ENCODE measurements at regions not wholly inside any gene's neighbourhood (a gene's known extent, or its start where the extent isn't known, plus 50 kb on each side); places are given as distances from the start of the nearest gene placed in this dataset.

DNA sequence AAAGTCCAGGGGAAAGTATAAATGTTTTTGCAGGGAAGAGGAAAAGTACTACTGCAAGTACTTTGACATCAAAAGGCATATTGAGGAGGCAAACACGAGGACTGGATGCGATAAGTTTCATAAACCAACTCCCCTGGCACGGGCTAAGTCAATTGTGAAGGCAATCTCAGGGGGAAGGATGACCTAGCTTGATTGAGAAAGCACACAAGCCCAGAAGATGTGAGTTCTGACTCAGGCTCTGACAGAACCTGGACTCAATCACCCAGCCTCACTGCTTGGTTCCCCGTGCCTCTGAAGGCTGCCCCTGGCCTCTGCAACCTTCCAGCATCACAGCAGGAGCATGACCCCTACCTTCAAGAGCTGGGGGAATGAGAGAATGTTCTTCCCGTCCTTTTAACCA is 93.2 kb upstream of the ZNF438 start:
- no peak overlapping the region for H3K27ac ChIP-seq (ENCODE audit: low read length)
- no peaks in the 10 kb centered on the region for H3K9me3 ChIP-seq (ENCODE audit: control insufficient read depth, low read length)
- no peaks in the 10 kb centered on the region for H3K27me3 ChIP-seq (ENCODE audit: control insufficient read depth, insufficient read depth)
- ATAC-seq = no peak
- intact Hi-C loops (cut with DNase I) = no loop called here
- no peak for DNase-seq
- no peak overlapping the region for H3K4me3 ChIP-seq (ENCODE audit: low read length)
- 79% methylated on average over 5 of the region's 5 CpGs for WGBS
- no peaks in the 10 kb centered on the region for H3K4me1 ChIP-seq (ENCODE audit: control insufficient read depth, insufficient read depth, low read length)

- no peak overlapping the region for H3K27ac ChIP-seq (ENCODE audit: low read length)
- intact Hi-C loops (cut with DNase I) = no loop called here
- DNase-seq (no peak), ATAC-seq (no peak)
- no peak overlapping the region for H3K4me3 ChIP-seq (ENCODE audit: low read length)
- no peaks in the 10 kb centered on the region for H3K9me3 ChIP-seq (ENCODE audit: control insufficient read depth, low read length)
- H3K27me3 ChIP-seq (ENCODE audit: control insufficient read depth, insufficient read depth) = no peaks in the 10 kb centered on the region
- no peaks in the 10 kb centered on the region for H3K4me1 ChIP-seq (ENCODE audit: control insufficient read depth, insufficient read depth, low read length)
Measured at GRCh38 chr10:31125789-31126188, 94.1 kb upstream of the ZNF438 start.

- ATAC-seq = no peak
- Histone ChIP-seq H3K4me3 (ENCODE audit: low read length) (no peak overlapping the region), H3K4me1 (ENCODE audit: control insufficient read depth, insufficient read depth, low read length) (no peaks in the 10 kb centered on the region), H3K27ac (ENCODE audit: low read length) (no peak overlapping the region), H3K9me3 (ENCODE audit: control insufficient read depth, low read length) (no peaks in the 10 kb centered on the region), H3K27me3 (ENCODE audit: control insufficient read depth, insufficient read depth) (no peaks in the 10 kb centered on the region)
- DNase-seq = no peak
- intact Hi-C loops (cut with DNase I) = no loop called here
- WGBS = 93% methylated on average over 2 of the region's 2 CpGs
Measured at GRCh38 chr10:31126593-31126992, 94.9 kb upstream of the ZNF438 start.

DNA sequence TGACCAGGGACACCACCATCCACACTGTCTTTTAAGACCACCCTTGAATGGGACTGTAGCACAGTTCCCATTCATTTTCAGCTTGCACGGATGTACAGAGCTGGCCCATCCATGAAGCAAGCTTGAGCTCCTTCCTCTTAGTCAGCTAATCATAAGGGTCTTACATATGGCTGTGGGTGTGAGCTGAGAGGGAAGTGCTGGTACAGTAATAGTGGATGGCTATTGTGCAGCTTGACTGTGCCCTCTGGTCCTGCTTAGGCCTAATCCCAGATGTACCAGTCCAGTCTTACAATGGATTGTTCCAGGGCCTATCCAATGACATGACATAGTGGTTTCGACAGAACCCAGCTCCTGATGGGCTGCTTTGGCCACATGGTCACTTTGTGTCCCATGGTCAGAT is 96.9 kb upstream of the ZNF438 start:
- DNase-seq (no peak), ATAC-seq (no peak)
- intact Hi-C loops (cut with DNase I) = no loop called here
- WGBS = 91% methylated on average over 2 of the region's 2 CpGs
- Histone ChIP-seq H3K4me3 (ENCODE audit: low read length) (no peak overlapping the region), H3K4me1 (ENCODE audit: control insufficient read depth, insufficient read depth, low read length) (peaks cover 3% of the 10 kb centered on the region), H3K27ac (ENCODE audit: low read length) (no peak overlapping the region), H3K9me3 (ENCODE audit: control insufficient read depth, low read length) (no peaks in the 10 kb centered on the region), H3K27me3 (ENCODE audit: control insufficient read depth, insufficient read depth) (no peaks in the 10 kb centered on the region)

GRCh38 chr10:31129271-31129670 is 97.6 kb upstream of the ZNF438 start:
- DNase-seq = peak; percentile 57 to 66 (median 61)
- intact Hi-C loops (cut with DNase I) = no loop called here
- WGBS = 38% methylated on average over 2 of the region's 2 CpGs

DNA sequence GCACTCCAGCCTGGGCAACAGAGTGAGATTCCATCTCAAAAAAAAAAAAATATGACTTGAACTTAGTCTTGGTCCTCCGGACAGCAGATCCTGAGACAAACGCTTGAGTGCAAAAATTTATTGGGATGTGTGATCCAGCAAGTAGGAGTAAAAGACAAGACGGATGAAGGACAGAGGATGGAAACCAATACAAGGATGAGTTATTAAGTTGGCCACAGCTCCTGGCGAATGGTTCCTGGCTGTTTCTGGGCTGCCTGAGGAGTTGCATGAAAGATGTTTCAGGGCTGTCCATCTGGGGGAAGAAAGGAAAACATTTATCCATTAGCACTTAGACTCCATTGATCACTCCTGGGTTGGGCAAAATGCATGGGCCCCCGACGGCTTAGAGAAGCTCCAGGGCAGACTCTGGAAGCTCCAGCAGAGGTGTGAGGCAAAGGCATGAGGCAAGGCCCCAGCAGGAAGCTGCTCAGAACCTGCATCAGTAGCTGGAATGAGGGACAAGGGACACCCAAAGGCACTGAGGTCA is 98.3 kb upstream of the ZNF438 start:
- H3K27me3 ChIP-seq (ENCODE audit: control insufficient read depth, insufficient read depth) = no peaks in the 10 kb centered on the region
- no peak for DNase-seq
- H3K9me3 ChIP-seq (ENCODE audit: control insufficient read depth, low read length) = no peaks in the 10 kb centered on the region
- no peak for ATAC-seq
- intact Hi-C loops (cut with DNase I) = loop anchor here in 3 of 4 donors (10.0 kb wide), 2 partner anchors 95 to 185 kb away; partner anchors contain the start of genes ZNF438 (in 2 of the 3) and ZEB1 (in 1 of the 3)
- H3K4me3 ChIP-seq (ENCODE audit: low read length) = no peak overlapping the region
- peak overlapping the region; percentile 37 for H3K27ac ChIP-seq (ENCODE audit: low read length)
- peaks cover 5% of the 10 kb centered on the region for H3K4me1 ChIP-seq (ENCODE audit: control insufficient read depth, insufficient read depth, low read length)
- 76% methylated on average over 6 of the region's 6 CpGs for WGBS

More at GRCh38 chr10:31129271-31129670, 97.6 kb upstream of the ZNF438 start:
- Histone ChIP-seq H3K4me1 (ENCODE audit: control insufficient read depth, insufficient read depth, low read length) (peaks cover 3% of the 10 kb centered on the region), H3K27ac (ENCODE audit: low read length) (no peak overlapping the region), H3K27me3 (ENCODE audit: control insufficient read depth, insufficient read depth) (no peaks in the 10 kb centered on the region), H3K4me3 (ENCODE audit: low read length) (no peak overlapping the region), H3K9me3 (ENCODE audit: control insufficient read depth, low read length) (no peaks in the 10 kb centered on the region)
- ATAC-seq = peak; percentile 40 to 56

DNA sequence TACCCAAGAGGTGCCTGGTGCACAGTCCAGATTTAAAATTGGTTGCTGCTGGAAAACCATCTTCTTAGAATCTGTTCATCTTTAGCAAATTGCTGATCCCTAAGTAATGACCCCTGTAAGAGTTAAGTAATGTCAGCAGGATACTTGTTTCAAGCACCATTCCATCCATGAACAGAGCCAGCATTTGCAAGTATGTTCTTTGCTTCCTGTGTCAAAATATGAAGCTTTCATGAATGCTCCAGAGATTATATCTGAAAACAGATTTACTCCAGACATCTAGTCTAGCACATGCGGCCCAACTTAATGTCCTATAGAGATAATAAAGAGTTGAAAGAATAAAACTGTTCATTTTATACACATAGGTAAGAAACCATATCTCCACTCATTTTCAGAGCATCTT is 98.7 kb upstream of the ZNF438 start:
- no peak for ATAC-seq
- intact Hi-C loops (cut with DNase I) = loop anchor here in 3 of 4 donors (10.0 kb wide), 2 partner anchors 96 to 184 kb away; partner anchors contain the start of genes ZNF438 (in 2 of the 3) and ZEB1 (in 1 of the 3)
- Histone ChIP-seq H3K4me3 (ENCODE audit: low read length) (no peak overlapping the region), H3K27me3 (ENCODE audit: control insufficient read depth, insufficient read depth) (no peaks in the 10 kb centered on the region), H3K9me3 (ENCODE audit: control insufficient read depth, low read length) (no peaks in the 10 kb centered on the region), H3K4me1 (ENCODE audit: control insufficient read depth, insufficient read depth, low read length) (peaks cover 5% of the 10 kb centered on the region), H3K27ac (ENCODE audit: low read length) (no peak overlapping the region)
- WGBS = 63% methylated on average over 1 of the region's 1 CpG
- no peak for DNase-seq

DNA sequence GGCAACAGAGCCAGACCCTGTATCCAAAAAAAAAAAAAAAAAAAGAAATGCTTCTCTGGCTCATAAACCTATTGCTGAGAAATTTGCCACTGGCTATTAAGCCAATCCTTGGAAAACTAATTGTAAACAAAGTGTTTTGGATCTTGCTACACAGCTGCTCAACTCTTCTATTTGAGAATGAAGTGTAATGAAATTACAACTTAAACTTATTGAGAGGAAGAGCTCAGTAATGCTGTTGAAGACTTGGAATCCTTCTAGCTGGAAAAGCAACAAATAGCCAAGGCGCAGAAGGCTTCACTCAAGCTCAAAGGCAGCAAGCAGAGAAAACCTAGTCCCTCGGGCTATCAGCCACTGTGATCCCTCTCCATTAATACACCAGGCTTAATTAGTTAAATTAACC is 99.6 kb upstream of the ZNF438 start:
- Histone ChIP-seq H3K4me3 (ENCODE audit: low read length) (no peak overlapping the region), H3K27ac (ENCODE audit: low read length) (no peak overlapping the region), H3K4me1 (ENCODE audit: control insufficient read depth, insufficient read depth, low read length) (peaks cover 5% of the 10 kb centered on the region), H3K27me3 (ENCODE audit: control insufficient read depth, insufficient read depth) (no peaks in the 10 kb centered on the region), H3K9me3 (ENCODE audit: control insufficient read depth, low read length) (no peaks in the 10 kb centered on the region)
- no peak for ATAC-seq
- 84% methylated on average over 2 of the region's 2 CpGs for WGBS
- no peak for DNase-seq
- intact Hi-C loops (cut with DNase I) = loop anchor here in 3 of 4 donors (10.0 kb wide), 2 partner anchors 96 to 184 kb away; partner anchors contain the start of genes ZNF438 (in 2 of the 3) and ZEB1 (in 1 of the 3)

DNA sequence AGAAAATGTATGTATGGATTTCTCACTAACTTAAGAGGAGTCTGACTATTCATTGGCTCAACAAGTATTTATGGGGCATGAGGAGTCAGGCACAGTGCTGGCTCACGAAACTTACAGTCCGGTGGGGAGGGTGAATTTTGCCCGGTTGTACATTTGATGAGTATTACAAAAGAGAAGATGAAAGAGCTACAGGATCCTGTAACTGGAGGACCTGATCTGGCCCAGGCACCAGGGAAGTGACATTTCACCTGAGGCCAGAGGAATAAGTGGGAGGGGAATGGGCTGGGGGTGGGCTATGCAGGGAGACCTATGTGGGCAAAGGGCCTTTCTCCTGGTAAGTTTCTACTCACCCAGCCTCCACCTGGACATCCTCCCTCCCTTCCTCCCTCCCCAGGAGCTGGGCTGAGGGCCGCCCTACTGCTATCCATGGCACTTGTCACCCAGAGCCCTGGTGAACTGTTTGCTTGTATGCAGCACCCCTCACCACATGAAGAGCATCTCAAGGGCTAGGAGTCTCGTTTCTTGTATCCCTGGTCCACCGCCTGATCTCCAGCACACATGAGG is 101.1 kb upstream of the ZNF438 start:
- H3K4me3 ChIP-seq (ENCODE audit: low read length) = no peak overlapping the region
- no peaks in the 10 kb centered on the region for H3K27me3 ChIP-seq (ENCODE audit: control insufficient read depth, insufficient read depth)
- intact Hi-C loops (cut with DNase I) = loop anchor here in 3 of 4 donors (10.0 kb wide), 2 partner anchors 98 to 182 kb away; partner anchors contain the start of genes ZNF438 (in 2 of the 3) and ZEB1 (in 1 of the 3)
- no peaks in the 10 kb centered on the region for H3K9me3 ChIP-seq (ENCODE audit: control insufficient read depth, low read length)
- DNase-seq = no peak
- no peak for ATAC-seq
- H3K4me1 ChIP-seq (ENCODE audit: control insufficient read depth, insufficient read depth, low read length) = peaks cover 5% of the 10 kb centered on the region
- H3K27ac ChIP-seq (ENCODE audit: low read length) = peak overlapping the region; percentile 11
- 92% methylated on average over 6 of the region's 6 CpGs for WGBS

GRCh38 chr10:31133251-31133791 is 101.7 kb upstream of the ZNF438 start:
- DNase-seq (no peak), ATAC-seq (no peak)
- WGBS = 36% methylated on average over 17 of the region's 17 CpGs
- peaks cover 5% of the 10 kb centered on the region for H3K4me1 ChIP-seq (ENCODE audit: control insufficient read depth, insufficient read depth, low read length)
- peak overlapping the region; percentile 65 for H3K4me3 ChIP-seq (ENCODE audit: low read length)
- intact Hi-C loops (cut with DNase I) = loop anchor here in 3 of 4 donors (10.0 kb wide), 2 partner anchors 99 to 181 kb away; partner anchors contain the start of genes ZNF438 (in 2 of the 3) and ZEB1 (in 1 of the 3)
- H3K27ac ChIP-seq (ENCODE audit: low read length) = peak overlapping the region; percentile 34
- H3K27me3 ChIP-seq (ENCODE audit: control insufficient read depth, insufficient read depth) = no peaks in the 10 kb centered on the region
- no peaks in the 10 kb centered on the region for H3K9me3 ChIP-seq (ENCODE audit: control insufficient read depth, low read length)

DNA sequence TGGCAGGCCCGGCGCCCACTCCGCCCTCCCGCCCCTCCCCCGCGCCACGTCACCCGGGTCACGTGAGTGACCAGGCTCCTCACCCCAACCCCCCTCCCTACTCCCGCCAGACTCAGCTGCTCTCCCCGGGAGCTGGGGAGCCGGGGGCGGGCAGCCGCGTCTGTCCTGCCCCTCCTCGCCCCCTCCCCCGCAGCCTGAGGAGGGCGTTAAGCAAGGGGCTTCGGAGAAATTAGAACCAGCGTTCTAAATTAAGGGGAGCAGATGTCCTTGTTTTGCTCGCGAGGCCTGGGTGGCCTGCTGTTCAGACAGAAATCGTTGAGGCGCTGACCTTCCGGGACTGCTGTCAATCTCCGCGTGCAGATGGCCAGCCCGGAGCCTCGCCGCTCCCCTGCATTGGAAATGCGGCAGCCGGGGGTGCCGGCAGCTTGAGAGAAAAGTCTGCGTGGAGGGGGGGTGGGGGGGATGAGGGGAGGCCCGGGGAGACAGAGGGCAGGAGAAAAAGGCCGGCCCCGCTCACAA is 102.2 kb upstream of the ZNF438 start:
- WGBS = under 1% methylated on average over 37 of the region's 37 CpGs

More for the DNA sequence above, 102.2 kb upstream of the ZNF438 start:
- peak overlapping the region; percentile 95 for H3K27ac ChIP-seq (ENCODE audit: low read length)
- peak; percentile 86 to 96 (median 94) for DNase-seq
- no peaks in the 10 kb centered on the region for H3K27me3 ChIP-seq (ENCODE audit: control insufficient read depth, insufficient read depth)
- peak; percentile 94 to 95 for ATAC-seq
- intact Hi-C loops (cut with DNase I) = loop anchor here in 3 of 4 donors (10.0 kb wide), 2 partner anchors 99 to 181 kb away; partner anchors contain the start of genes ZNF438 (in 2 of the 3) and ZEB1 (in 1 of the 3)
- no peaks in the 10 kb centered on the region for H3K9me3 ChIP-seq (ENCODE audit: control insufficient read depth, low read length)
- peak overlapping the region; percentile 65 for H3K4me3 ChIP-seq (ENCODE audit: low read length)
- peaks cover 5% of the 10 kb centered on the region for H3K4me1 ChIP-seq (ENCODE audit: control insufficient read depth, insufficient read depth, low read length)

Measured in right cardiac atrium (tissue), 5 donors.